GM19455 (cell line): ENCODE measurements at regions not wholly inside any gene's neighbourhood (a gene's known extent, or its start where the extent isn't known, plus 50 kb on each side); places are given as distances from the start of the nearest gene placed in this dataset.

Source experiments
- ATAC-seq: cut with Tn5 transposase; IDR thresholded peaks from one replicate; pipeline ENCODE4 v1.9.1; 2021; ENCODE audit not compliant: unreplicated experiment

GRCh38 chr7:86949052-86949778 is 110.2 kb downstream of the ELAPOR2 start:
- peak; percentile 95 for ATAC-seq

- no peak for ATAC-seq
Measured at GRCh38 chr7:86947929-86948328, 111.5 kb downstream of the ELAPOR2 start.

GRCh38 chr7:86943447-86943846 is 116.0 kb downstream of the ELAPOR2 start:
- ATAC-seq, result no peak

- ATAC-seq, result no peak
Measured at GRCh38 chr7:86942995-86943394, 116.5 kb downstream of the ELAPOR2 start.

GRCh38 chr7:86942081-86942480 is 117.4 kb downstream of the ELAPOR2 start:
- ATAC-seq, result no peak

- ATAC-seq, result peak; percentile 89
Measured at GRCh38 chr7:86939197-86939814, 120.1 kb downstream of the ELAPOR2 start.

- ATAC-seq, result no peak
Measured at GRCh38 chr7:86937363-86937878, 122.0 kb downstream of the ELAPOR2 start.

GRCh38 chr7:86933295-86933845 is 126.1 kb downstream of the ELAPOR2 start:
- no peak for ATAC-seq

- ATAC-seq, result no peak
Measured at GRCh38 chr7:86932038-86932512, 127.4 kb downstream of the ELAPOR2 start.

GRCh38 chr7:86931439-86931838 is 128.0 kb downstream of the ELAPOR2 start:
- no peak for ATAC-seq

- ATAC-seq, result no peak
Measured at GRCh38 chr7:86930554-86931307, 128.7 kb downstream of the ELAPOR2 start.

GRCh38 chr7:86929293-86930109 is 130.0 kb downstream of the ELAPOR2 start:
- ATAC-seq, result peak; percentile 51

- ATAC-seq, result no peak
Measured at GRCh38 chr7:86928308-86928707, 131.1 kb downstream of the ELAPOR2 start.

GRCh38 chr7:86926732-86927131 is 132.7 kb downstream of the ELAPOR2 start:
- no peak for ATAC-seq

GRCh38 chr7:86925221-86925620 is 134.2 kb downstream of the ELAPOR2 start:
- ATAC-seq, result no peak

- no peak for ATAC-seq
Measured at GRCh38 chr7:86923527-86923926, 135.9 kb downstream of the ELAPOR2 start.

- ATAC-seq, result no peak
Measured at GRCh38 chr7:86920154-86920553, 139.3 kb downstream of the ELAPOR2 start.

GRCh38 chr7:86918245-86918644 is 141.2 kb downstream of the ELAPOR2 start:
- no peak for ATAC-seq

GRCh38 chr7:86916277-86916825 is 143.1 kb downstream of the ELAPOR2 start:
- ATAC-seq, result no peak

GRCh38 chr7:86914551-86914950 is 144.9 kb downstream of the ELAPOR2 start:
- no peak for ATAC-seq
